ENCODE measurements at regions not wholly inside any gene's neighbourhood (a gene's known extent, or its start where the extent isn't known, plus 50 kb on each side); places are given as distances from the start of the nearest gene placed in this dataset.

DNA sequence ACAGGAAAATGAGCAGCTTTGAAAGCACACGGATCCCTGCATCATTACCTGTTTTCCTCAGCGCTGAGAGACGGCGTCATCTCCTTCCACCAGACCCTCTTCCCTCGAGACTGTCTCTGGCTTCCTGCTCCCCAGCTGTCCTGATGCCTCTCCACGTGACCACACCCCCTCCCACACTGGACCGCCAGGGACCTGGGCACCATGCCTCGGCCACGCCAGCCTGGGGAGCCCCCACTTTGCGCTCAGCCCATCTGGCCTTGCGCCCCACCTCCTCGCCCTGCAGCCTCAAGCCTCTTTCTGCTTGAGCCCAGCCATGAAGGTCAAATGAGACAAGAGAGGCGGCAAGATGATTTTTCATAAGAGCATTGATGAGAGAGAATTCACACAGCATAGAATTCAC, 66.0 kb upstream of the ACKR3 start:
- TF ChIP-seq POLR2A (IDR thresholded peaks at IDR 0.05): no peak
- TF ChIP-seq, protein P1, sequence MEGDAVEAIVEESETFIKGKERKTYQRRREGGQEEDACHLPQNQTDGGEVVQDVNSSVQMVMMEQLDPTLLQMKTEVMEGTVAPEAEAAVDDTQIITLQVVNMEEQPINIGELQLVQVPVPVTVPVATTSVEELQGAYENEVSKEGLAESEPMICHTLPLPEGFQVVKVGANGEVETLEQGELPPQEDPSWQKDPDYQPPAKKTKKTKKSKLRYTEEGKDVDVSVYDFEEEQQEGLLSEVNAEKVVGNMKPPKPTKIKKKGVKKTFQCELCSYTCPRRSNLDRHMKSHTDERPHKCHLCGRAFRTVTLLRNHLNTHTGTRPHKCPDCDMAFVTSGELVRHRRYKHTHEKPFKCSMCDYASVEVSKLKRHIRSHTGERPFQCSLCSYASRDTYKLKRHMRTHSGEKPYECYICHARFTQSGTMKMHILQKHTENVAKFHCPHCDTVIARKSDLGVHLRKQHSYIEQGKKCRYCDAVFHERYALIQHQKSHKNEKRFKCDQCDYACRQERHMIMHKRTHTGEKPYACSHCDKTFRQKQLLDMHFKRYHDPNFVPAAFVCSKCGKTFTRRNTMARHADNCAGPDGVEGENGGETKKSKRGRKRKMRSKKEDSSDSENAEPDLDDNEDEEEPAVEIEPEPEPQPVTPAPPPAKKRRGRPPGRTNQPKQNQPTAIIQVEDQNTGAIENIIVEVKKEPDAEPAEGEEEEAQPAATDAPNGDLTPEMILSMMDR (IDR thresholded peaks at IDR 0.05): no peak
